ENCODE measurements at regions not wholly inside any gene's neighbourhood (a gene's known extent, or its start where the extent isn't known, plus 50 kb on each side); places are given as distances from the start of the nearest gene placed in this dataset.

GRCh38 chr2:147647816-147648215, 197.0 kb upstream of the ACVR2A start:
- TF ChIP-seq CTCF (IDR thresholded peaks at IDR 0.05; ENCODE audit: insufficient read depth, low read length) = no peak
- no peak for TF ChIP-seq REST (IDR thresholded peaks at IDR 0.05; ENCODE audit: insufficient replicate concordance, low read depth)

Data from HL-60 (cell line).